ENCODE measurements at regions not wholly inside any gene's neighbourhood (a gene's known extent, or its start where the extent isn't known, plus 50 kb on each side); places are given as distances from the start of the nearest gene placed in this dataset.
"Not testable (repeated sequence)": the region's sequence is repeated elsewhere in the genome, so short reads cannot be mapped to it uniquely, and the experiment has no call there.

- Histone ChIP-seq H3F3A (ENCODE audit: low read length, unreplicated experiment) (no peaks in the 10 kb centered on the region), H3K27ac (ENCODE audit: low read length) (no peak overlapping the region), H3K9me2 (replicated peaks; ENCODE audit: low read length) (no peaks in the 10 kb centered on the region), H3K79me2 (ENCODE audit: low read length) (no peaks in the 10 kb centered on the region), H3K36me3 (ENCODE audit: low read depth, low read length) (no peaks in the 10 kb centered on the region), H3K4me3 (ENCODE audit: low read length) (no peak overlapping the region), H3K27me3 (ENCODE audit: low read length) (peaks cover 26% of the 10 kb centered on the region), H3K9ac (ENCODE audit: low read length) (no peak overlapping the region), H3K9me3 (ENCODE audit: low read length) (no peaks in the 10 kb centered on the region), H3K4me2 (ENCODE audit: low read length) (no peak overlapping the region), H4K20me1 (ENCODE audit: low read length) (no peaks in the 10 kb centered on the region), H2AFZ (ENCODE audit: low read length) (no peak overlapping the region), H3K4me1 (ENCODE audit: insufficient read depth, low read length) (no peaks in the 10 kb centered on the region)
- DNase-seq (no peak), ATAC-seq (no peak)
- ChIA-PET POLR2A (ENCODE audit: unreplicated experiment) (no interaction called here), CTCF (no interaction called here)
- no peak for TF ChIP-seq CTCF (conservative IDR thresholded peaks at IDR 0.05; ENCODE audit: low read depth, low read length)
- no peak for TF ChIP-seq EZH2 (IDR thresholded peaks at IDR 0.05; ENCODE audit: low read length, unreplicated experiment)
- TF ChIP-seq EZH2phosphoT487 (IDR thresholded peaks at IDR 0.05; ENCODE audit: borderline replicate concordance, low read length) = no peak
- intact Hi-C loops (cut with micrococcal nuclease) = no loop called here
- no TSS peak for BruUV-seq (replicated peaks)
These were observed 251.6 kb downstream of the CRLF2 start for GRCh38 chrX:960821-961220.

GRCh38 chrX:959595-959994 is 252.9 kb downstream of the CRLF2 start:
- Histone ChIP-seq H4K20me1 (ENCODE audit: low read length) (no peaks in the 10 kb centered on the region), H3K4me1 (ENCODE audit: insufficient read depth, low read length) (no peaks in the 10 kb centered on the region), H3K4me2 (ENCODE audit: low read length) (no peak overlapping the region), H3K4me3 (ENCODE audit: low read length) (no peak overlapping the region), H3K9me2 (replicated peaks; ENCODE audit: low read length) (no peaks in the 10 kb centered on the region), H3K9ac (ENCODE audit: low read length) (no peak overlapping the region), H3K27ac (ENCODE audit: low read length) (no peak overlapping the region), H3K27me3 (ENCODE audit: low read length) (peaks cover 26% of the 10 kb centered on the region), H3K36me3 (ENCODE audit: low read depth, low read length) (no peaks in the 10 kb centered on the region), H2AFZ (ENCODE audit: low read length) (no peak overlapping the region), H3K79me2 (ENCODE audit: low read length) (no peaks in the 10 kb centered on the region), H3K9me3 (ENCODE audit: low read length) (no peaks in the 10 kb centered on the region), H3F3A (ENCODE audit: low read length, unreplicated experiment) (no peaks in the 10 kb centered on the region)
- CTCF ChIA-PET = no interaction called here
- TF ChIP-seq EZH2 (IDR thresholded peaks at IDR 0.05; ENCODE audit: low read length, unreplicated experiment) = no peak
- no peak for TF ChIP-seq CTCF (conservative IDR thresholded peaks at IDR 0.05; ENCODE audit: low read depth, low read length)
- no peak for TF ChIP-seq EZH2phosphoT487 (IDR thresholded peaks at IDR 0.05; ENCODE audit: borderline replicate concordance, low read length)
- DNase-seq (no peak), ATAC-seq (no peak)
- no TSS peak for BruUV-seq (replicated peaks)
- intact Hi-C loops (cut with micrococcal nuclease) = no loop called here
- POLR2A ChIA-PET (ENCODE audit: unreplicated experiment) = no interaction called here

- H4K20me1 ChIP-seq (ENCODE audit: low read length); H3K27ac ChIP-seq (ENCODE audit: low read length); ATAC-seq; H3K9me2 ChIP-seq (replicated peaks; ENCODE audit: low read length); intact Hi-C loops (cut with micrococcal nuclease); H3K9me3 ChIP-seq (ENCODE audit: low read length); H3K4me2 ChIP-seq (ENCODE audit: low read length); BruUV-seq (replicated peaks); DNase-seq; H3K36me3 ChIP-seq (ENCODE audit: low read depth, low read length); H3K9ac ChIP-seq (ENCODE audit: low read length); H3K79me2 ChIP-seq (ENCODE audit: low read length); H3F3A ChIP-seq (ENCODE audit: low read length, unreplicated experiment); H2AFZ ChIP-seq (ENCODE audit: low read length); H3K4me1 ChIP-seq (ENCODE audit: insufficient read depth, low read length); CTCF ChIA-PET; POLR2A ChIA-PET (ENCODE audit: unreplicated experiment); H3K4me3 ChIP-seq (ENCODE audit: low read length): not testable (repeated sequence)
- peaks cover 27% of the 10 kb centered on the region for H3K27me3 ChIP-seq (ENCODE audit: low read length)
These were observed 257.2 kb downstream of the CRLF2 start for GRCh38 chrX:955168-955781.

Measured in PC-3 (cell line).